ENCODE measurements at regions not wholly inside any gene's neighbourhood (a gene's known extent, or its start where the extent isn't known, plus 50 kb on each side); places are given as distances from the start of the nearest gene placed in this dataset.

GRCh38 chr6:4441981-4442434 is 306.6 kb upstream of the ECI2 start:
- Mint-ChIP-seq H3K27me3 (ENCODE audit: low read depth) (no peaks in the 10 kb centered on the region), H3K4me1 (ENCODE audit: low read depth) (peaks cover 9% of the 10 kb centered on the region), H3K27ac (ENCODE audit: unreplicated experiment) (no peak overlapping the region), H3K9me3 (ENCODE audit: low read depth) (peaks cover 3% of the 10 kb centered on the region), H3K36me3 (ENCODE audit: low read depth) (peaks cover 1% of the 10 kb centered on the region), H3K4me3 (ENCODE audit: unreplicated experiment) (no peak overlapping the region)
- DNase-seq (ENCODE audit: low spot score) = no peak
- no peak for TF ChIP-seq CTCF (IDR thresholded peaks at IDR 0.05)

GRCh38 chr6:4439159-4439558 is 303.8 kb upstream of the ECI2 start:
- no peak overlapping the region for H3K4me3 Mint-ChIP-seq (ENCODE audit: unreplicated experiment)
- no peaks in the 10 kb centered on the region for H3K9me3 Mint-ChIP-seq (ENCODE audit: low read depth)
- H3K27ac Mint-ChIP-seq (ENCODE audit: unreplicated experiment) = no peak overlapping the region
- no peak for TF ChIP-seq CTCF (IDR thresholded peaks at IDR 0.05)
- H3K4me1 Mint-ChIP-seq (ENCODE audit: low read depth) = peaks cover 5% of the 10 kb centered on the region
- H3K36me3 Mint-ChIP-seq (ENCODE audit: low read depth) = peaks cover 1% of the 10 kb centered on the region
- H3K27me3 Mint-ChIP-seq (ENCODE audit: low read depth) = no peaks in the 10 kb centered on the region
- DNase-seq (ENCODE audit: low spot score) = no peak

- peaks cover 5% of the 10 kb centered on the region for H3K4me1 Mint-ChIP-seq (ENCODE audit: low read depth)
- no peak overlapping the region for H3K27ac Mint-ChIP-seq (ENCODE audit: unreplicated experiment)
- H3K4me3 Mint-ChIP-seq (ENCODE audit: unreplicated experiment) = no peak overlapping the region
- TF ChIP-seq CTCF (IDR thresholded peaks at IDR 0.05) = no peak
- no peaks in the 10 kb centered on the region for H3K9me3 Mint-ChIP-seq (ENCODE audit: low read depth)
- peaks cover 1% of the 10 kb centered on the region for H3K36me3 Mint-ChIP-seq (ENCODE audit: low read depth)
- no peak for DNase-seq (ENCODE audit: low spot score)
- no peaks in the 10 kb centered on the region for H3K27me3 Mint-ChIP-seq (ENCODE audit: low read depth)
These were observed 302.0 kb upstream of the ECI2 start for GRCh38 chr6:4437342-4437741.

- peaks cover 1% of the 10 kb centered on the region for H3K36me3 Mint-ChIP-seq (ENCODE audit: low read depth)
- H3K9me3 Mint-ChIP-seq (ENCODE audit: low read depth) = no peaks in the 10 kb centered on the region
- no peaks in the 10 kb centered on the region for H3K4me1 Mint-ChIP-seq (ENCODE audit: low read depth)
- H3K27me3 Mint-ChIP-seq (ENCODE audit: low read depth) = no peaks in the 10 kb centered on the region
- DNase-seq (ENCODE audit: low spot score) = no peak
- H3K27ac Mint-ChIP-seq (ENCODE audit: unreplicated experiment) = no peak overlapping the region
- no peak overlapping the region for H3K4me3 Mint-ChIP-seq (ENCODE audit: unreplicated experiment)
- TF ChIP-seq CTCF (IDR thresholded peaks at IDR 0.05) = no peak
These were observed 300.6 kb upstream of the ECI2 start for GRCh38 chr6:4435981-4436445.

- DNase-seq (ENCODE audit: low spot score) = no peak
- peaks cover 1% of the 10 kb centered on the region for H3K9me3 Mint-ChIP-seq (ENCODE audit: low read depth)
- no peaks in the 10 kb centered on the region for H3K27me3 Mint-ChIP-seq (ENCODE audit: low read depth)
- no peaks in the 10 kb centered on the region for H3K4me1 Mint-ChIP-seq (ENCODE audit: low read depth)
- no peak overlapping the region for H3K4me3 Mint-ChIP-seq (ENCODE audit: unreplicated experiment)
- TF ChIP-seq CTCF (IDR thresholded peaks at IDR 0.05) = no peak
- peaks cover 1% of the 10 kb centered on the region for H3K36me3 Mint-ChIP-seq (ENCODE audit: low read depth)
- H3K27ac Mint-ChIP-seq (ENCODE audit: unreplicated experiment) = no peak overlapping the region
These were observed 299.3 kb upstream of the ECI2 start for GRCh38 chr6:4434655-4435054.

Measured in chondrocyte (in vitro differentiated cells).